GM20000 (cell line): ENCODE measurements at regions not wholly inside any gene's neighbourhood (a gene's known extent, or its start where the extent isn't known, plus 50 kb on each side); places are given as distances from the start of the nearest gene placed in this dataset.

Source experiments
- DNase-seq: peaks from one replicate; pipeline ENCODE4 v3.0.0; 2012; ENCODE audit warnings: low spot score
- CTCF ChIP-seq: IDR thresholded peaks from 2 replicates; pipeline ENCODE4 v1.5.1; 2012; ENCODE audit warnings: mild to moderate bottlenecking, control low read depth; ENCODE audit errors: extremely low read depth, missing control alignments

DNA sequence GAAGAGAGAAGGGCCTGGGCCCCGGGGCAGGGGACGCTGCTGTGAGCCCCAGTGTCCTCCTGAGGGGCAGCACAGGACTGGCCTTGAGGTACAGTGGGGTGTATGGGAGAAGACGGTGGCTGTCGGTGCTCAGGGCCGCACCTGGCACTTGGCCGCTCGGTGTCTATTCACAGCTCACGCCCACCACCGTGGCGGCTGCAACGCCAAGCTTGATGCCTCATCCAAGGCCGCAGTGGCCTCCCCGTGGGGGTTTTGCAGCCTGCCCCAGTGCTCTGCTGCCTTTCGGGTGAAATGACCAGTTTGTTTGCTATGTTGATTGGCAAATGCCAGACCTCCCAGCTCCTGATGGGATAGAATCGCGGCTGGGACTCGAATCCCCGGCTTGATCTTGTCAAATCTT, 79.5 kb upstream of the SLCO4A1 start:
- TF ChIP-seq CTCF: no peak
- no peak for DNase-seq

GRCh38 chr20:62563561-62563960, 78.7 kb upstream of the SLCO4A1 start:
- no peak for TF ChIP-seq CTCF
- DNase-seq: no peak

- TF ChIP-seq CTCF: no peak
- DNase-seq: no peak
Measured at GRCh38 chr20:62564456-62565245, 77.7 kb upstream of the SLCO4A1 start.

- DNase-seq: no peak
- TF ChIP-seq CTCF: no peak
Measured at GRCh38 chr20:62566266-62566665, 76.0 kb upstream of the SLCO4A1 start.

DNA sequence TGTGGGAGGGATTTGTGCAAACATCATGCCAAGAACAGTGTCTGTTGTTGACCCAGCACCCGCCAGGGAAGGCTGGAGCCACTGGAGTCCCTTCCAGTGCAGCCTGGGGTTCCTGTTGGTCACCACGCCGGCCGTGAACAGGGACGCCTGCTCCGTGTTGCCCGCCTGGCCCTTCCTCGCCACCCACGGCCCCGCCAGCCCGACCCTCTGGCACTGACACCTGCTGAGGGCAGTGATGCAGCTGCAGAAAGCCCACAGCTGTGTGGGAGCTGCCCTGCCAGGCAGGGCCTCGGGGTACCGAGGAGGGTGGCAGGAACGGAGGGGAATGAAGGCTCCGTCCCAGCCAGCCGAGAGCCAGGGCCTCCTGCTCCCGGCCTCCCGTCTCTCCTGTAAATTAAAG, 75.5 kb upstream of the SLCO4A1 start:
- no peak for TF ChIP-seq CTCF
- no peak for DNase-seq

DNA sequence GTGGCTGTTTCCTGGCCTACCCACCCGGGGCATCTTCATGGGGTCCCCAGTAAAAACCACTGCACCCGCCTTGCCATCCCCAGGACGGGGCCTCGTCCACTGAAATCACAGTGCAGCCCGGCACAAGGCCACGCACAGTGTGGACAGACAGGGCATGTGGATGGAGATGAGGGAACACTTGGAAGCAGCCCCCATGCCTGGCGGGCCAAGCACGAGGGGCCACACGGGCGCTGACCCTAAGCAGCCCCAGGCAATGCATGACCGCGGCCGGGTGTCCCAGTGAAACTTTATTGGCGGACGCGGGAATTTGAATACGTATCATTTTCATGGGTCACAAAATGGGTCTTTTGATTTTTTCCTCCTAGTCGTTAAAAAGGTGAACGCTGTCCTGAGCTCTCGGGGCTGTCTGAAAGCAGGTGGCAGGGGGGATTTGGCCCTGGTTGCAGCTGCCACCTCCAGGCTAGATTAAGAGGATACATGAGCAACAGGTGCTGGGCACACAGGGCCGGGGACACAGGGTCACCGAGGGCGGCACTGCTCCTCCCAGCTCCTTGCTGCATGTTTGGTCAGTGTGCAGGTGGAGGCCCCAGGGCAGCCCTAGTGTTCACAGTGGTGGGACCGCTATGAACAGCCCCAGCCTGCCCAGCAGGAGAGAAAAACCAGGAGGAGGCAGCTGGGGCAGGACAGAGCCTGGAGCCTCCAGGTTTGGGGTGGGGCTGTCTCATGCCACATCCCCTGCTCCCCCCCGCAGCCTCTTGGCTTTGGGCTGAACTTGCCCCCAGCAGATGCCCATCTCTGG, 74.9 kb upstream of the SLCO4A1 start:
- no peak for TF ChIP-seq CTCF
- DNase-seq: no peak

GRCh38 chr20:62568045-62568389, 74.3 kb upstream of the SLCO4A1 start:
- DNase-seq: no peak
- TF ChIP-seq CTCF: no peak
